IPS-18a (cell line): ENCODE measurements at regions not wholly inside any gene's neighbourhood (a gene's known extent, or its start where the extent isn't known, plus 50 kb on each side); places are given as distances from the start of the nearest gene placed in this dataset.

ENCODE experiments used
- H3K27ac ChIP-seq: one replicate; pipeline ENCODE4 v1.5.1; 2013; ENCODE audit warnings: low read length
- H3K27me3 ChIP-seq: one replicate; pipeline ENCODE4 v1.6.1; 2013; ENCODE audit warnings: mild to moderate bottlenecking, low read length; ENCODE audit not compliant: control insufficient read depth, insufficient read depth
- H3K36me3 ChIP-seq: one replicate; pipeline ENCODE4 v1.6.1; 2013; ENCODE audit warnings: low read depth, low read length; ENCODE audit not compliant: control insufficient read depth
- H3K4me1 ChIP-seq: one replicate; pipeline ENCODE4 v1.6.1; 2013; ENCODE audit warnings: low read depth, low read length; ENCODE audit not compliant: control insufficient read depth
- H3K4me3 ChIP-seq: one replicate; pipeline ENCODE4 v1.5.1; 2013; ENCODE audit warnings: low read length
- H3K9ac ChIP-seq: one replicate; pipeline ENCODE4 v1.6.1; 2013; ENCODE audit warnings: mild to moderate bottlenecking, low read length, moderate library complexity
- H3K9me3 ChIP-seq: one replicate; pipeline ENCODE4 v1.6.1; 2013; ENCODE audit warnings: low read depth, low read length; ENCODE audit not compliant: control insufficient read depth

DNA sequence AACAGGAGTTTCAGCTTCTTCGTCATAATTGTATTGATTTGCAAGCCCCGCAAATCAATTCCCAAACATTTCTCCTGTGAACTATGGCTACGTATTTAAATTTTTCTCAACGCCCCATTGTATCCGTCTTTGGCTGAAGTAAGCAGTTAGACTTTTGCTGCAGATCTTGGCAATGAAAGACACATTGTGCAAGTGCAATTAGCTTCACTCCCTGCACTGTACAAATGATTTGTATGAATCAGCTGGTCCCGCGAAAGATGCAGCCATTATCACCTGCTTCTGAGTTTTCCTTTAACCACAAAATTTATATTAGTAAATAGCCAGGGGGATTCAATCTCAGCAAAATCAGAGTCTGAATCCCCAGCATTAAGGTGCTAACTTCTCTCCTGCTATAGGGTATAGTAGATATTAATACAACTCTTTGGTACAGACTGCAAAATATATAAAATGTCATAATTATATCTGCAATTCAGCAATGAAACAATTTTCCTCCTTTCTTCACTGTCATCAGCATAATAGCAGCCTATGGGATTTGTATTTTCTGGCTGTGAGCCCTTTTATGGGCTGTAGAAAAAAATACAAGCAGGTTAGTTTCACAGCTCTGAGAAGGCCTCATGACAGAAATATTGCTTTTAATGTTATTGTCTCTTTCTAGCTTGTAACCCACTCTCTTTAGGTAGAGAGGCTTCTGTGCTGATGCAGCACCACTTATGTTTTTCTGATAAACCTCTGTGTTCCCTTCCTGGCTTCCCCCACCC lies 68.4 kb upstream of the SMARCA2 start:
- Histone ChIP-seq H3K4me1 (peaks cover 12% of the 10 kb centered on the region), H3K9ac (no peak overlapping the region), H3K27me3 (no peaks in the 10 kb centered on the region), H3K36me3 (no peaks in the 10 kb centered on the region), H3K4me3 (no peak overlapping the region), H3K9me3 (no peaks in the 10 kb centered on the region), H3K27ac (no peak overlapping the region)

DNA sequence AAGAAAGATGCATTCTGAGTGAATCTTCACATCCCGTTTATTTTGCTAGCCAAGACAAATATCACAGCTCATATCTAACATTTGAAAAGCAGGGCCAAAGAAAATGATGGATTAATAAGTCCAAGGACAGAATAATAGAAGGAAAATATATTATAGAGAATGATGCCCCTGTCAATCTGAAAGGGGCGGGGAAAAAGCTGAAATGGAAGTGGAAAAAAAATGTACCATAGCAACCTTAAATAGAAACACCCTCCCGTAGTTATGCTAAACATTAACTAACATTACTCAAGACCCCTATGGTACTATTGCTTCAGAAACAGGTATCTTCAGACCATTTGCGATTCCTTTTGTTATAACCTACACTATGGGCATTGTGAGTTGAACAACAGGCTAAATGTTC lies 67.7 kb upstream of the SMARCA2 start:
- no peak overlapping the region for H3K9ac ChIP-seq
- H3K4me3 ChIP-seq: no peak overlapping the region
- no peaks in the 10 kb centered on the region for H3K9me3 ChIP-seq
- no peaks in the 10 kb centered on the region for H3K27me3 ChIP-seq
- H3K4me1 ChIP-seq: peaks cover 18% of the 10 kb centered on the region
- no peaks in the 10 kb centered on the region for H3K36me3 ChIP-seq
- H3K27ac ChIP-seq: no peak overlapping the region

DNA sequence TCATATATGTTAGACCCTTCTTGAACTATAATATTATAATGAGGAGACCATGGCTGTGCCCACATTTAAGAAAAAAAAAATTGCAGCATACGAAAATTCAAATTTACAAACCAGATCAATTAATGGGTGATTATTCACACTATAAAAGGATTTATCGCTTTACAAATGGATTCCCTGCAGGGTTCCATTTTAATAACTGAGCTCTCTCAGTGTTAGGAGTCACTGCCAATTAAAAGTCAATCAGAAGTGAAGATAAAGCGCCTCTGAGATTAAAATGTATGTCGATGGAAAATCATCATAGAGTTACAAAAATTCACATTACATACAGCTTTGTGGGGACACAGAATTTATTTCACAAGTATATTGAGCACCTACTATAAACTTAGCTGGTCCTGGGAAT lies 66.6 kb upstream of the SMARCA2 start:
- H3K9me3 ChIP-seq: no peaks in the 10 kb centered on the region
- no peak overlapping the region for H3K4me3 ChIP-seq
- H3K9ac ChIP-seq: no peak overlapping the region
- H3K27ac ChIP-seq: no peak overlapping the region
- H3K4me1 ChIP-seq: peaks cover 18% of the 10 kb centered on the region
- no peaks in the 10 kb centered on the region for H3K36me3 ChIP-seq
- H3K27me3 ChIP-seq: no peaks in the 10 kb centered on the region

DNA sequence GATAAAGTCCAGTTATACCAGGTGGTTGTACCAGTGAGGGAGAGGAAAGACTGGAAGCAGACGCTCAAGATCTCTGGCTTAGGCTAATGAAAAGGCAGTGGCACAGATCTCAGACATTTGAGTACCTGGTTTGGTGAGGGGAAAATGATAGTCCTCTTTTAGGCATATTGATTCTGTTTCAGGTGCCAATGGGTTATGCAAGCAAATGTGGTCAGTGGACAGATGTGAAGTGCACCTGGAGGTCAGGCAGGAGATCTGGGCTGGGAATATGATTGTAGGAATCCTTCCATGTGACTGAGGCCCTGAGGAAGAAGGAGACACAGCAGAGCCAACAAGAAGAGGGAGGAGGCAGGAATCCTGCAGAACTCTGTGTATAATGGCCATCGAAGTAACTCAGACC lies 63.7 kb upstream of the SMARCA2 start:
- no peaks in the 10 kb centered on the region for H3K36me3 ChIP-seq
- H3K9ac ChIP-seq: no peak overlapping the region
- H3K27ac ChIP-seq: no peak overlapping the region
- H3K27me3 ChIP-seq: no peaks in the 10 kb centered on the region
- H3K9me3 ChIP-seq: no peaks in the 10 kb centered on the region
- H3K4me3 ChIP-seq: no peak overlapping the region
- H3K4me1 ChIP-seq: peaks cover 18% of the 10 kb centered on the region

DNA sequence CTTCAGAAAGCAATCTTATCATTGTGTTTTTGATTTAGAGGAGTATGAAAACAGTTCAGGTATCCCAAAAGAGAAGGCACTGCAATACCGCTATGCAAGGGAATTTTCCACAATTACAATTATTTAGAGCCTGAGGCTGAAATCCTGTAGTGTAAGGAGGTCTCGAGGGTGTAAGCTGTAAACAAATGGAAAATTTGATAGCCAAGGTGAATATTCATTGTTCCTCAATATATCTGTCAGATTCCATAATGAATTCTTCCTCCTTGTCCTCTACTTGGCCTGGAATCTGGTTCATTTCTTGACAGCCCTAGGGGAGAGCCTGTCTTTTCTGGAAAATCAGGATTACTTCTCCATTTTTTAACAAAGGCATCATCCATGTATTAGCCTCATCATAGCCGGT lies 63.1 kb upstream of the SMARCA2 start:
- no peak overlapping the region for H3K27ac ChIP-seq
- no peak overlapping the region for H3K4me3 ChIP-seq
- H3K36me3 ChIP-seq: no peaks in the 10 kb centered on the region
- no peak overlapping the region for H3K9ac ChIP-seq
- H3K9me3 ChIP-seq: no peaks in the 10 kb centered on the region
- H3K27me3 ChIP-seq: no peaks in the 10 kb centered on the region
- peaks cover 18% of the 10 kb centered on the region for H3K4me1 ChIP-seq

DNA sequence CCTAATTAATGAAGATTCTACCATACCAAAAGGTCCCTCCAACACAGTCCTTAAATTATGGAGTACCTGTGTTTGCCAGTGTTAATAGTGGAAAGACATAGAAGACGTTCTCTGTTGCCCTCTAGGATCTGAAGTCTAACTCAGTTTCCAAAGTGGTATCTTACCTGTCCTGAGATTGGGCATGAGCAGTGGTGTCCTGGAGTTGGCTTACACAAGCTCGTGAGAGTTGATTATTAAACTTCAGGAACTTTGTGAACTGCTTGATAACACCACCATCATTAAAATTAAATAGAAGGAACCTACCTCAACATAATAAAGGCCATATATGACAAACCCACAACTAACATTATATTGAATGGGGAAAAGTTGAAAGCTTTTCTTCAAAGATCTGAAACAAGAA lies 60.9 kb upstream of the SMARCA2 start:
- H3K9ac ChIP-seq: no peak overlapping the region
- no peak overlapping the region for H3K27ac ChIP-seq
- H3K4me1 ChIP-seq: peaks cover 18% of the 10 kb centered on the region
- no peaks in the 10 kb centered on the region for H3K36me3 ChIP-seq
- H3K4me3 ChIP-seq: no peak overlapping the region
- no peaks in the 10 kb centered on the region for H3K9me3 ChIP-seq
- H3K27me3 ChIP-seq: no peaks in the 10 kb centered on the region

DNA sequence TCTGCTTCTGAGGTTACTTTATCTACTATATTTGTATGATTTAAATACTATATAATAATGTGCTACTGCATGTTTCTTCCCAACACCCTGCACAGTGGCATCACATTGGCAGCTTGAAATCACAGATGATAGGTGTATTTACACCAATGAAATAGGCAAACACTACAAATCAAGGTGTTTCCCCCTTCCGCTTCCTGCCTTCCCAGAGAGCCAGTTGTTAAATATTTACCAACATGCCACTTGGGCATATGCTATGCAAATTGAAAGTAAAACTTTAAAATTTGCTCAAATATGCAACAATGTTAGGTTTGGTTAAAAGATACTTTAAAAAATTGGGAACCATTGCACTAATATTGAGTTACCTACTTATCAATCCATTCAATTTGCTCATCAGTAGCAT lies 58.2 kb upstream of the SMARCA2 start:
- Histone ChIP-seq H3K27ac (no peak overlapping the region), H3K4me1 (peaks cover 3% of the 10 kb centered on the region), H3K4me3 (no peak overlapping the region), H3K9me3 (no peaks in the 10 kb centered on the region), H3K9ac (no peak overlapping the region), H3K27me3 (no peaks in the 10 kb centered on the region), H3K36me3 (no peaks in the 10 kb centered on the region)

DNA sequence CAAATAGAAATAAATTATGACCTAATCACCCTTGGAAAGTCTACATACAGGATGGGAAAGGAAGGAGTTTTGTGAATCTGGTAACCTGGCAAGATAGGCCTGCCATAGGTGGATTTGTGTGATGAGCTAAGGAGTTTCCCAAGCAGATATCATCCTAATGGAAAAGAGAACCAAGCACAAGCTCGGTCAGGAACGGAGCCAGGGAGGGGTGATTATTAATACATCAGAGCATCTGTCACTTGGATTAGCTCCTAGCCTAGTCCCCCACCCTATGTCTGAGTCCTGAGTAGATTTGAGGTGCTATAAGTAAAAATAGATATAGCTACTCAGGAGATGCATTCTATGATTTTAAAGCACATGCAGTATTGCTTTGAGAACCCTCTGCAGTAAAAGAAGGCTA lies 57.3 kb upstream of the SMARCA2 start:
- Histone ChIP-seq H3K36me3 (no peaks in the 10 kb centered on the region), H3K9ac (no peak overlapping the region), H3K27me3 (no peaks in the 10 kb centered on the region), H3K4me1 (no peaks in the 10 kb centered on the region), H3K27ac (no peak overlapping the region), H3K9me3 (no peaks in the 10 kb centered on the region), H3K4me3 (no peak overlapping the region)

DNA sequence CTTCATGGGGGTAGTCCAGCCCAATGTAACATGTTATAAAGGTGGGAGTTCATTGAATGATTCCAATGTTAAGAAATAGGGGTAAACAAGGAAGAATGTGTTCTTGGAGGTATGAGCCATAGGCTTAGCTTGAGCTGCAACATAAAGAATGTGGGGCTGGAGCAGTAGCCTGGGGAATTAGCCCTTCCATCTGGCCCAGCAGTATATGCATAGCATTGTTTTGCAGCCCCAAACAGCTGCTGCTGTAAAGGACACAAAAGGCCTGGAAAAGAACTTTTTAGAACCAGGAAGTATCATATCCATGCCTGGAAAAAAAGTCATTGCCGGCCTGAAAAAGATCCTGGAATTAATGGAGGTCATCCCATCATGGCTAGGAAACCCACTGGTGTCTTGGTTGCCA lies 55.8 kb upstream of the SMARCA2 start:
- Histone ChIP-seq H3K4me1 (no peaks in the 10 kb centered on the region), H3K4me3 (no peak overlapping the region), H3K27me3 (no peaks in the 10 kb centered on the region), H3K9ac (no peak overlapping the region), H3K36me3 (no peaks in the 10 kb centered on the region), H3K27ac (no peak overlapping the region), H3K9me3 (no peaks in the 10 kb centered on the region)

DNA sequence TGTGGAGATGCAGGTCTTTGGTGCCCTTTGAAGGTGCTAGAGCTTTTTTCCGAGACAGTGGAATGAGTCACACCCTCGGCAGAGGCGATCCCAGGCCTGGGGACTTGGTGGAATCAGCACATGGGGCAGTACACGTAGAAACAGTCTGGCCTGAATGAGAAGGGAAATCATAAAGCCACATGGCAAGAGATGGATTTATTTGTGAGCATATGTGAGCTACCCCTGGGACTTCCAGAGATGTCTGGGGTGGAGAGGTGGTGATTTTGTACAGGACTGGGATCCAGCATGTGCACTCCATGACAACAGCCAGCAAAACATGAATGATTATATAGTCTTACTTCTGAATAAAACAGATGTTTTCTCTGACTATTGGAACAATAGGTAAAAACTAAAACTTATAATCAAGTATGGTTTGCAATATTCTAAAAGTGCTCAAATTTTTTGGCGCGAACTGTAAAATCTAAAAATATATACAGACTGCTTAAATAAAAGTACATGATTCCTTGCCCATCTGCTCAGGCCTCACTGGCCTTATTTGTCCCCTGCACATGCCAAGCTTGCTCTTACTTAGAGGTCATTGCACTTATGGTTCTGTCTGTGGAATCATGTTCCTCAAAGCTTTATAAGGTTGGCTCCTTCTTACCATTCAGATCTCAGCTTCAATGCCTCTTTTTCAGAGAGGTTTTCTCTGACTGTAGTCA lies 54.7 kb upstream of the SMARCA2 start:
- H3K27ac ChIP-seq: no peak overlapping the region
- no peaks in the 10 kb centered on the region for H3K36me3 ChIP-seq
- no peak overlapping the region for H3K4me3 ChIP-seq
- H3K9me3 ChIP-seq: no peaks in the 10 kb centered on the region
- no peaks in the 10 kb centered on the region for H3K4me1 ChIP-seq
- H3K27me3 ChIP-seq: no peaks in the 10 kb centered on the region
- no peak overlapping the region for H3K9ac ChIP-seq

DNA sequence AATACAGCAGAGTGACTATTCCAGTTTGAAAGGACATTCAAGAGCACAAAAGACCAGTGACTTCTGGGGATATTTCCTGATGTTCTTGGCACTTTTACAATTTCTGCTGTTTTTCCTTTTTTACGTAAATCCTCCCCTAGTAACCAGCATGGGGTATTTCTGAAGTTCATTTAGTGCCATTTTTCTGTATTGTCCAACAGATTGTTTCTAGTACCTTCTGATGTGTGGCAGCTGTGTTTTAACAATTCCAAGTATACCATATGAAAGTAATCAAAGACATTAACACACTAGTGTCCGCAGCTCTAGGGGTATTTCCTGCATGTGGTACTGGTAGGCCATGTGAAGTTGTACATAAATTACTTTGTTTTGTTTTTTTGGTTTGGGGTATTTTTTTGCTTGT lies 53.0 kb upstream of the SMARCA2 start:
- Histone ChIP-seq H3K4me1 (no peaks in the 10 kb centered on the region), H3K9me3 (no peaks in the 10 kb centered on the region), H3K9ac (no peak overlapping the region), H3K36me3 (no peaks in the 10 kb centered on the region), H3K4me3 (no peak overlapping the region), H3K27ac (no peak overlapping the region), H3K27me3 (no peaks in the 10 kb centered on the region)

DNA sequence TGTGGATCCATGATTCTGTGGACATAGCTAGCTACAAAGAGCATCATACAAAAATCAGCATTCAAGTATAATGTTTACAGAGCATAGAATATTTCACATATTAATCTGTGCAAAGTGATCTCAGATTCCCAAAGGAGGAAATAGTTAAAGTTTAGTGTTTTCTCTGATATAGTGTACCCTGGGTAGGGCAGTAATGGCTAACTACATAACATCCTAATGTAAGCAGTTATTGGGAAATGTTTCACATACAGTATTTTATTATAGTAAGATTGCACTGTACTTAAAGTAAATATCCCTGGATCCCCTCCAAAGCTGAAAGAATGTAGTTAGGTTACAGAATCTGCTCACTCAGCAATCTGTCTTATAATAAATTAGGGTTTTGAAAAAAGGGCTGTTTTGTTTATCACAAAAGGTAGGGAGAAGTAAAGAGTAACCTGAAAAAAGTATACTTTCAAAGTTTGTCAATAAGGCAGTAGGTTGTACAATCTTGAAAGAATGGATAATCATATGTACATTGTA lies 52.5 kb upstream of the SMARCA2 start:
- Histone ChIP-seq H3K36me3 (no peaks in the 10 kb centered on the region), H3K27ac (no peak overlapping the region), H3K9ac (no peak overlapping the region), H3K9me3 (no peaks in the 10 kb centered on the region), H3K4me1 (no peaks in the 10 kb centered on the region), H3K27me3 (no peaks in the 10 kb centered on the region), H3K4me3 (no peak overlapping the region)
